GM19328 (cell line): ENCODE measurements at regions not wholly inside any gene's neighbourhood (a gene's known extent, or its start where the extent isn't known, plus 50 kb on each side); places are given as distances from the start of the nearest gene placed in this dataset.
"Not testable (repeated sequence)": the region's sequence is repeated elsewhere in the genome, so short reads cannot be mapped to it uniquely, and the experiment has no call there.

Experiments
- ATAC-seq: cut with Tn5 transposase; IDR thresholded peaks from one replicate; pipeline ENCODE4 v1.9.1; 2021; ENCODE audit warnings: mild to moderate bottlenecking, moderate library complexity; ENCODE audit not compliant: unreplicated experiment

GRCh38 chr14:71618047-71618446 lies 314.2 kb upstream of the RGS6 start:
- ATAC-seq, result no peak

DNA sequence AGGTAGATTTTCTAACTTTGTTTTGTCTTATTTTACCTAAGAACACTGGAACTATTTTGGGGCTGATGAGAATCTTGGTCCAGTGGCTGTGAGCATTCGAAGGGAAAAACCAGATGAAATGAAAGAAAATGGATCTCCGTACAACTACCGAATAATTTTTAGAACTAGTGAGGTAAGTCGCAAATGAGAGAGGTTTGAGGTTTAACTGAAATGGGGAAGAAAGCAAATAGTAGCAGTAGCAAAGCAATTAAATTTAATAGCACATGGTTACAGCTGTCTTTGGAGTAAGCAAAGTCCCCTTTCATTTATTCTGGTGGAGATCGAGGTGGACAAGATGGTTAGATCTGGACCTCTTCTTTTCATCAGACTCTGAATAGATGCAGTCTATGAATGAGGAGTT lies 313.5 kb upstream of the RGS6 start:
- no peak for ATAC-seq

DNA sequence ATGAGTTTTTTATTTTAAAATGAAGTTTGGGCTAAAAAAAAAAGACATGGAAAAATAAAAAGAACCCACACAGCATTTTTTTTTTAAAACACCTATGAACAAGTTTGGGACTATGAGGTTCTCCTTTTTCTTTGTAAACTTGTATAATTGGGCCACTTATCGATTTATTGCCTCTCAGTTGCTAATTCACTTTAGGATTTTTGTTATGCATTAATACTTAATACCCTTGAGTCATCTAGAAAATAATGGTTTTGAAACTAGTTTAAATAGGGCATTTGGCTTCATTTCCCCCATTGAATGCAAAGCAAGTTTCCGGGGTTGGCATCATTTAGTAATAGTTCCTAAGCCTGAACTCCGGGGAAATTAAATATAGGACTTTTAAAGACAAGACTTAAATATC lies 312.8 kb upstream of the RGS6 start:
- ATAC-seq, result no peak

DNA sequence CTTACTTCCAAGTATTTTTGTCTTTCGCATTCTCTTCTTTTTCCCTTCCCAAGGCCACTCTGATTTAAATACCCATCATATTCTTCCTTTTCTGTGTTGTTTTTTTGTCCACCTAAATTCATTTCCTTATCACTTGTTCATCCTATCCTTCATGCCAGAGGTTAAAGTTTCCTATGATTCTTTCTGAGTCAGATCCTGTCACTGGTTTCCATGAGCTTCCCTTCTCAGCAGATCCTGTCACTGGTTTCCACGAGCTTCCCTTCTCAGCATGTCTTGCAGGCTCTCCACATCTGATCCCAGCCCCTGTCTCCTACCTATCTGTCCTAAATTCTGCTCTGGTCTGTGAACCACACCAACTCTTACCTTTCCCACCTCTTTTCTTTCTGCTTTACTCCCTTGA lies 311.8 kb upstream of the RGS6 start:
- no peak for ATAC-seq

GRCh38 chr14:71621276-71621675 lies 311.0 kb upstream of the RGS6 start:
- no peak for ATAC-seq

- ATAC-seq, result no peak
These were observed 310.1 kb upstream of the RGS6 start for GRCh38 chr14:71621980-71622605.

- no peak for ATAC-seq
These were observed 308.3 kb upstream of the RGS6 start for GRCh38 chr14:71623939-71624338.

DNA sequence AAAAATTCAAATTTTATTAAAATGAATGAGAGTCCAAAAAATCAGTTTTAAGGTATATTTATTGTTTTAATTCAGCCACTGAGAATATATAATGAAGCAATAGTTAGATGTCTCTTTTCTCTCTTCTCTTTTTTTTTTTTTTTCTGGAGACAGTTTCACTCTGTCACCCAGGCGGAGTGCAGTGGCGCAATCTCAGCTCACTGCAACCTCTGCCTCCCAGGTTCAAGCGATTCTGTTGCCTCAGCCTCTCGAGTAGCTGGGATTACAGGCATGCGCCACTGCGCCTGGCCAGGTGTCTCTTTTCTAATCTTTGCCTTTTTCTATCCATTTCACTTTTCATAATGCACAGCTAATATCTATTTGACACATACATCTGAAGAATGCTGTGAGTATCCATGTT lies 307.1 kb upstream of the RGS6 start:
- ATAC-seq, result no peak

- ATAC-seq, result no peak
These were observed 306.1 kb upstream of the RGS6 start for GRCh38 chr14:71625891-71626701.

- ATAC-seq, result no peak
These were observed 303.8 kb upstream of the RGS6 start for GRCh38 chr14:71628433-71628832.

DNA sequence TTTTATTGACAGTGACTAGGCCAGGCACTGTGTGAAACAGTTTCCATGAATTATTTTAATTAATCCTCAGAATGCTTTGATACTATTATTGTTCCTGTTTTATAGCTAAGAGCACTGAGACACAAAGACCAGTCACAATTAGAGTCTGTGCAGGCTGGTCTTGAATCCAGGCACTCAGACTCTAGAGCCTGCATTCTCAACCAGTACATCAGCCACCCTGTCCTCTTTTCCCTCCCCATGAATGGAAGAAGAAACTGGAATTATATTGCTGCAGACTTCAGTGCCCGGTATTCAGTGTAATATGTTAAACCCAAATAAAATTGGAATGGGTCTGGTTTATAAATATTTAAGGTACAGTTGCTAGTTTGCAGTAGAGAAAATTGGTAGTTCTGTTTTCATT lies 303.0 kb upstream of the RGS6 start:
- no peak for ATAC-seq

GRCh38 chr14:71629765-71630492 lies 302.3 kb upstream of the RGS6 start:
- no peak for ATAC-seq

DNA sequence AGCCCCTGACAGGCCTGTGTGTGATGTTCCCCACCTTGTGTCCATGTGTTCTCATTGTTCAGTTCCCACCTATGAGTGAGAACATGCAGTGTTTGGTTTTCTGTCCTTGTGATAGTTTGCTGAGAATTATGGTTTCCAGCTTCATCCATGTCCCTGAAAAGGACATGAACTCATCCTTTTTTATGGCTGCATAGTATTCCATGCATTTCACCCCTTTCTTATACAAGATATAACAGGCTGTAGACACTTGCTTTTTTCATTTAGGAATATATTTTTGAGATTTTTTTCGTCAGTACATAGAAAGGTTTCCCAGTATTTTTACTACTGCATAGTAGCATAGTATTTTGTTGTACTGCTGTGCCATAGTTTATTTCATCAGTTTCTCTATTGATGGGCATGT lies 301.2 kb upstream of the RGS6 start:
- not testable (repeated sequence) for ATAC-seq

- no peak for ATAC-seq
These were observed 299.7 kb upstream of the RGS6 start for GRCh38 chr14:71632440-71632946.

DNA sequence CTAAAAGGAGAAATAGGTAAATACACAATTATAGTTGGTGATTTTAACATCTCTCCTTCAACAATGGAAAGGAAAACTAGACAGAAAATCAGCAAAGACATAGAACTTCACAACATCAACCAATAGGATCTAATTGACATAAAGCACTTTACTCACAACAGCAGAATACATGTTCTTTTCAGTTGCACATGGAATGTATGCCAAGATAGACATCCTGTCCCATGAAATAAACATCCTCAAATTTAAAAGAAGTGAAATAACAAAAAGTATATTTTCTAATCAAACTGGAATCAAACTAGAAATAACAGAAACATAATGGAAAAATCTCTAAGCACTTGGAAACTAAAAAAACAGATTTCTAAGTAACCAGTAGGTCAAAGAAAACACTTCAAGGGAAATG lies 296.2 kb upstream of the RGS6 start:
- ATAC-seq, result no peak

GRCh38 chr14:71636820-71637471 lies 295.3 kb upstream of the RGS6 start:
- no peak for ATAC-seq

DNA sequence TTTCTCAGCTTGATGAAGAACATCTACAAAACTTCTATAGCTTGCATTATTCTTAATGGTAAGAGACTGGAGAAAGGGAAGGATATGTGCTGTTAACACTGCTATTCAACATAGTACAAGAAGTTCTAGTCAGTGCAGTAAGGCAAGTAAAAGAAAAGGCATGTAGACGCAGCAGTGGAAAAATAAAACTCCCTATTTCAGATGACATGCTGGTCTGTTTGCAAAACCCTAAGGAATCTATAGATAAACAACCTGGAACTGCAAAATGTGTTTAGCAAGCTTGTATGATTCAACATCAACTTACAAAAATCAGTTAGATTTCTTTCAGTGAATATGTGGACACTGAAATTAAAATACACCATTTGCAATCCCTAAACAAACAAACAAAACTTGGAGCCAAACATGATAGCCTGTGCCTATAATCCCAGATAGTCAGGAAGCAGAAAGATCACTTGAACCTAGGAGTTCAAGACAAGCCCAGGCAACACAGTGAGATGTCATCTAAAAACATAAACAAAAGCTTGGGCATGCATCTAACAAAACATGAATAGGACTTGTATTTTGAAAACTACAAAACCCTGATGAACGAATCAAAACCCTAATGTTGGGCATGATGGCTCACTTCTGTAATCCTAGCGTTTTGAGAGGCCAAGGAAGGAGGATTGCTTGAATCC lies 293.6 kb upstream of the RGS6 start:
- ATAC-seq, result no peak

DNA sequence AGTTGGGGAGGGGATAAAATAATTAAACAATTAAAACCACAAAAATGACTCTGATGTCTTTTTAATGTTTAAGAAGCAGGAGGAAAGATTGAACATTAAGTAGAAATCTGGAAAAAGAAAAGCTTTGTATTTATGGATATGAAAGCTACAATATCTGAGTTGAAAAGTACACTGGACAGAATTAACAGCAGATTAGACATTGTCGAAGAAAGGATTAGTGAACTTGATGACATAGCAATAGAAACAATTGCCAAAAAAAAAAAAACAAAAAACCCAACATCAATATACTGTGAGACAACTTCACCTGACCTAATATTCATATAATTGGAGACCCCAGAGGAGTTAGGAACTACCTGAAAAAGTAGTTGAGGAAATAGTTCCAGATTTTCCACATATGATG lies 289.5 kb upstream of the RGS6 start:
- ATAC-seq, result no peak

- ATAC-seq, result no peak
These were observed 286.6 kb upstream of the RGS6 start for GRCh38 chr14:71645656-71646055.

GRCh38 chr14:71646518-71646917 lies 285.7 kb upstream of the RGS6 start:
- ATAC-seq, result no peak
